ENCODE measurements at regions not wholly inside any gene's neighbourhood (a gene's known extent, or its start where the extent isn't known, plus 50 kb on each side); places are given as distances from the start of the nearest gene placed in this dataset.

DNA sequence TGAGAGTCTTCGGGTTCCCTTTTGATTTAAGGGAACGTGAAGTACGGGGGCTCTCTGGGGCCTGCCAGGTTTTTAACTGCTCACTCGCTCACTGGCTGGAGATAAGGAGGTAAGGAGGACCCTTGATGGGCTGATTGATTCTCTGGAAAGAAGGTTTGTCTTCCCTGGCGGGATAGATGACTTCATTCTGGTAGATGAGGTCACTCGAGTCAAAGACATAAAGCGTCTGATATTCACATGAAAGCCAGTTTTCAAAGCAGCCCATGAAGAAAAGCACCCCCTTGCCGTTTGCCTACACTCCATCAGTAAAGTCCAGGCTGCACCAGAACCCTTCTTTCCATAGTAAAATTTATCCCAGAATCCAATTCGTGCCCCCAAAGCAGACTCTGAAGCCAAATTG lies 233.7 kb upstream of the IRX5 start:
- Histone ChIP-seq H3K27ac (no peak overlapping the region), H3K27me3 (ENCODE audit: insufficient read depth, low read depth, severe bottlenecking) (no peaks in the 10 kb centered on the region), H3K36me3 (no peaks in the 10 kb centered on the region), H3K4me3 (ENCODE audit: low read depth, low read length) (no peak overlapping the region), H3K9me3 (ENCODE audit: severe bottlenecking) (no peaks in the 10 kb centered on the region)
- TF ChIP-seq, protein P1, sequence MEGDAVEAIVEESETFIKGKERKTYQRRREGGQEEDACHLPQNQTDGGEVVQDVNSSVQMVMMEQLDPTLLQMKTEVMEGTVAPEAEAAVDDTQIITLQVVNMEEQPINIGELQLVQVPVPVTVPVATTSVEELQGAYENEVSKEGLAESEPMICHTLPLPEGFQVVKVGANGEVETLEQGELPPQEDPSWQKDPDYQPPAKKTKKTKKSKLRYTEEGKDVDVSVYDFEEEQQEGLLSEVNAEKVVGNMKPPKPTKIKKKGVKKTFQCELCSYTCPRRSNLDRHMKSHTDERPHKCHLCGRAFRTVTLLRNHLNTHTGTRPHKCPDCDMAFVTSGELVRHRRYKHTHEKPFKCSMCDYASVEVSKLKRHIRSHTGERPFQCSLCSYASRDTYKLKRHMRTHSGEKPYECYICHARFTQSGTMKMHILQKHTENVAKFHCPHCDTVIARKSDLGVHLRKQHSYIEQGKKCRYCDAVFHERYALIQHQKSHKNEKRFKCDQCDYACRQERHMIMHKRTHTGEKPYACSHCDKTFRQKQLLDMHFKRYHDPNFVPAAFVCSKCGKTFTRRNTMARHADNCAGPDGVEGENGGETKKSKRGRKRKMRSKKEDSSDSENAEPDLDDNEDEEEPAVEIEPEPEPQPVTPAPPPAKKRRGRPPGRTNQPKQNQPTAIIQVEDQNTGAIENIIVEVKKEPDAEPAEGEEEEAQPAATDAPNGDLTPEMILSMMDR (IDR thresholded peaks at IDR 0.05; ENCODE audit: low read depth, low read length) = no peak
- DNase-seq = no peak

DNA sequence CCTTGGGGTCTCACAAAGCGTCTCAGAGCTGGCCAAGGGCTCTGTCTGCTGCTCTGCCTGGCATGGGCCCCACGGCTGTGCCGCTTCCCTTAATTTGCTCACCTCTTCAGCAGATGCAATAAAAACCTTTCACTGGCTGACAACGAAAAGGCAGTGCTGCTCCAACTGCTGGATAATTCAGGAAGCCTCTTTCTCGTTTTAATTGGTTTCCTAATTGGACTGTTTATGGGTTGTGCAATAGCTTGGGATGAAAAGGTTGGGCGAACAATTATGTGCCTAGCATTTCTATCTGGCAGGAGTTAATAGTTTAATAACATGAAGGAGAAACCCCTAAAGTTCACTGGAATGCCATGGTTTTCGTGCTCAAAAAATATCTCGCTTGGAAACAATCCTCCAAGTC lies 234.1 kb upstream of the IRX5 start:
- no peaks in the 10 kb centered on the region for H3K27me3 ChIP-seq (ENCODE audit: insufficient read depth, low read depth, severe bottlenecking)
- no peak for DNase-seq
- no peaks in the 10 kb centered on the region for H3K9me3 ChIP-seq (ENCODE audit: severe bottlenecking)
- no peaks in the 10 kb centered on the region for H3K36me3 ChIP-seq
- TF ChIP-seq, protein P1 (IDR thresholded peaks at IDR 0.05; ENCODE audit: low read depth, low read length) = no peak
- no peak overlapping the region for H3K4me3 ChIP-seq (ENCODE audit: low read depth, low read length)
- no peak overlapping the region for H3K27ac ChIP-seq

DNA sequence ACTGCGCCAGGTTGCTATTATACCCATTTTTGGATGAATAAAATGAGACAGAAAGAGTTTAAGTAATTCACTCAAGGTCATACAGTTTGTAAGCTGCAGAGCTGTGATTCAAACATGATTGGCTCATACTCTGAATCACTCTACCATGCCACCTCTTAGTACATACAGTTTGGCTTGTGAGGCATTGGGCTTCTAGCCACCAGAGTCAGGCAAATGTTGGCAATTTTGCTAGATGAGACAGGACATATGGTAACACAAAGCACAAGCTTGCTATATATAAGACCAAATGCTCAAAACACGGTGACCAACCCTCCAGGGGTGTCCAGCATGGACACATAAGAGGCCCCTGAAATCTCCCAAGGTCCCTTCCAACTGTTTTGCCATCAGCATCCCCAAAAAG lies 236.0 kb upstream of the IRX5 start:
- no peaks in the 10 kb centered on the region for H3K36me3 ChIP-seq
- no peaks in the 10 kb centered on the region for H3K9me3 ChIP-seq (ENCODE audit: severe bottlenecking)
- DNase-seq = no peak
- TF ChIP-seq, protein P1 (IDR thresholded peaks at IDR 0.05; ENCODE audit: low read depth, low read length) = no peak
- no peak overlapping the region for H3K4me3 ChIP-seq (ENCODE audit: low read depth, low read length)
- no peaks in the 10 kb centered on the region for H3K27me3 ChIP-seq (ENCODE audit: insufficient read depth, low read depth, severe bottlenecking)
- H3K27ac ChIP-seq = no peak overlapping the region

GRCh38 chr16:54693864-54694263 lies 236.8 kb upstream of the IRX5 start:
- DNase-seq = no peak
- Histone ChIP-seq H3K9me3 (ENCODE audit: severe bottlenecking) (no peaks in the 10 kb centered on the region), H3K36me3 (no peaks in the 10 kb centered on the region), H3K27ac (no peak overlapping the region), H3K4me3 (ENCODE audit: low read depth, low read length) (no peak overlapping the region), H3K27me3 (ENCODE audit: insufficient read depth, low read depth, severe bottlenecking) (no peaks in the 10 kb centered on the region)
- TF ChIP-seq, protein P1 (IDR thresholded peaks at IDR 0.05; ENCODE audit: low read depth, low read length) = no peak

- Histone ChIP-seq H3K27me3 (ENCODE audit: insufficient read depth, low read depth, severe bottlenecking) (no peaks in the 10 kb centered on the region), H3K4me3 (ENCODE audit: low read depth, low read length) (no peak overlapping the region), H3K27ac (no peak overlapping the region), H3K36me3 (no peaks in the 10 kb centered on the region), H3K9me3 (ENCODE audit: severe bottlenecking) (no peaks in the 10 kb centered on the region)
- TF ChIP-seq, protein P1 (IDR thresholded peaks at IDR 0.05; ENCODE audit: low read depth, low read length) = no peak
- no peak for DNase-seq
Measured at GRCh38 chr16:54690710-54691109, 240.0 kb upstream of the IRX5 start.

- H3K27me3 ChIP-seq (ENCODE audit: insufficient read depth, low read depth, severe bottlenecking) = no peaks in the 10 kb centered on the region
- H3K27ac ChIP-seq = no peak overlapping the region
- no peaks in the 10 kb centered on the region for H3K36me3 ChIP-seq
- no peak for DNase-seq
- no peaks in the 10 kb centered on the region for H3K9me3 ChIP-seq (ENCODE audit: severe bottlenecking)
- TF ChIP-seq, protein P1 (IDR thresholded peaks at IDR 0.05; ENCODE audit: low read depth, low read length) = no peak
- no peak overlapping the region for H3K4me3 ChIP-seq (ENCODE audit: low read depth, low read length)
Measured at GRCh38 chr16:54690306-54690705, 240.4 kb upstream of the IRX5 start.
